Upper lobe of left lung (tissue), 4 donors: ENCODE measurements at regions not wholly inside any gene's neighbourhood (a gene's known extent, or its start where the extent isn't known, plus 50 kb on each side); places are given as distances from the start of the nearest gene placed in this dataset.

Source experiments
- POLR2A ChIP-seq, 4 donors: fragments of 450-650 bp; IDR thresholded peaks; one replicate each; pipeline ENCODE4 v1.5.1; 2016 to 2017; ENCODE audit warnings: antibody characterized with exemption in 4 of 4, mild to moderate bottlenecking in 2 of 4
- TF ChIP-seq, protein P1 (sequence below), 6 experiments: fragments of 450-650 bp in 4 of 6; fragments of 200-600 bp in 2 of 6; sonication (generic) in 2 of 6; IDR thresholded peaks; one replicate each; pipeline ENCODE4 v1.5.1; 2016 to 2019; ENCODE audit warnings: antibody characterized with exemption in 6 of 6

DNA sequence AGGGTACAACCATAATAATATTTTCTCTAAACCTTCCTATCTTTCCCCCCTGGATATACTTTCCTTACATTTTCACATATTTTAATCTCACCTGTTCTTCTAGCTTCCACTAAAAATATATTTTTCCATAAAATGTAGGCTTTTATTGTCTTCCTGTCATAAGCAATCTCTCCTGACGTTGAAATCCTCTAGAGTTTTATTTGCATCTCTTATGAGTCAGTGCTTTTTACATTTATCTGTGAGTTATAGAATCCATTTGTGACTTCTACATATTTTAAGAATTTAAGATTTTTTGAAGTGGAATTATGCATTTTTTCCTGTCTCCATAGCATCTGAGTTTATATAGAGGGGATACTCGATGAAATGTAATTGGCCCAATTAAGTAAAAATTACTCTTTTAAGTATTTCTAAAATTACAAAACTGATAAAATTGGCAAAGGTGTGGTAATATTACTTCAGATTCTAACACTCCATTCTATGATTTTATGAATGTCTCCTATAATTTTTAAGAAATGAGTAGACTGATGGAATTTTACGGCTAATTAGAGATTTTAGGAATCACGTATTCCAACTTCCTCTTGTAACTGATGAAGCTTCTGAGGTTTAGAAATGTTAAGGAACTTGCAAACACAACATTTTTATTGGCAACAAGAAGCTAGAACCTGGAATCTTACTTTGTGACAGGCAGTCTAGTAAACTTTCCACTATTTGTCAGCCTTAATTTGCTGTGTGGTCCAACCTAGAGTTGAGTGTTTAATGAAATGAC, 422.9 kb upstream of the SEMA3A start:
- TF ChIP-seq, protein P1, sequence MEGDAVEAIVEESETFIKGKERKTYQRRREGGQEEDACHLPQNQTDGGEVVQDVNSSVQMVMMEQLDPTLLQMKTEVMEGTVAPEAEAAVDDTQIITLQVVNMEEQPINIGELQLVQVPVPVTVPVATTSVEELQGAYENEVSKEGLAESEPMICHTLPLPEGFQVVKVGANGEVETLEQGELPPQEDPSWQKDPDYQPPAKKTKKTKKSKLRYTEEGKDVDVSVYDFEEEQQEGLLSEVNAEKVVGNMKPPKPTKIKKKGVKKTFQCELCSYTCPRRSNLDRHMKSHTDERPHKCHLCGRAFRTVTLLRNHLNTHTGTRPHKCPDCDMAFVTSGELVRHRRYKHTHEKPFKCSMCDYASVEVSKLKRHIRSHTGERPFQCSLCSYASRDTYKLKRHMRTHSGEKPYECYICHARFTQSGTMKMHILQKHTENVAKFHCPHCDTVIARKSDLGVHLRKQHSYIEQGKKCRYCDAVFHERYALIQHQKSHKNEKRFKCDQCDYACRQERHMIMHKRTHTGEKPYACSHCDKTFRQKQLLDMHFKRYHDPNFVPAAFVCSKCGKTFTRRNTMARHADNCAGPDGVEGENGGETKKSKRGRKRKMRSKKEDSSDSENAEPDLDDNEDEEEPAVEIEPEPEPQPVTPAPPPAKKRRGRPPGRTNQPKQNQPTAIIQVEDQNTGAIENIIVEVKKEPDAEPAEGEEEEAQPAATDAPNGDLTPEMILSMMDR (IDR thresholded peaks at IDR 0.05) = no peak
- TF ChIP-seq POLR2A (IDR thresholded peaks at IDR 0.05) = no peak
